CD4-positive, alpha-beta T cell treated with Interleukin-4 for 1 hour (primary cell): ENCODE measurements at regions not wholly inside any gene's neighbourhood (a gene's known extent, or its start where the extent isn't known, plus 50 kb on each side); places are given as distances from the start of the nearest gene placed in this dataset.

Experiments used
- DNase-seq, 2 donors: peaks; one replicate each; pipeline ENCODE4 v3.0.0-alpha.2; 2020 to 2022

DNA sequence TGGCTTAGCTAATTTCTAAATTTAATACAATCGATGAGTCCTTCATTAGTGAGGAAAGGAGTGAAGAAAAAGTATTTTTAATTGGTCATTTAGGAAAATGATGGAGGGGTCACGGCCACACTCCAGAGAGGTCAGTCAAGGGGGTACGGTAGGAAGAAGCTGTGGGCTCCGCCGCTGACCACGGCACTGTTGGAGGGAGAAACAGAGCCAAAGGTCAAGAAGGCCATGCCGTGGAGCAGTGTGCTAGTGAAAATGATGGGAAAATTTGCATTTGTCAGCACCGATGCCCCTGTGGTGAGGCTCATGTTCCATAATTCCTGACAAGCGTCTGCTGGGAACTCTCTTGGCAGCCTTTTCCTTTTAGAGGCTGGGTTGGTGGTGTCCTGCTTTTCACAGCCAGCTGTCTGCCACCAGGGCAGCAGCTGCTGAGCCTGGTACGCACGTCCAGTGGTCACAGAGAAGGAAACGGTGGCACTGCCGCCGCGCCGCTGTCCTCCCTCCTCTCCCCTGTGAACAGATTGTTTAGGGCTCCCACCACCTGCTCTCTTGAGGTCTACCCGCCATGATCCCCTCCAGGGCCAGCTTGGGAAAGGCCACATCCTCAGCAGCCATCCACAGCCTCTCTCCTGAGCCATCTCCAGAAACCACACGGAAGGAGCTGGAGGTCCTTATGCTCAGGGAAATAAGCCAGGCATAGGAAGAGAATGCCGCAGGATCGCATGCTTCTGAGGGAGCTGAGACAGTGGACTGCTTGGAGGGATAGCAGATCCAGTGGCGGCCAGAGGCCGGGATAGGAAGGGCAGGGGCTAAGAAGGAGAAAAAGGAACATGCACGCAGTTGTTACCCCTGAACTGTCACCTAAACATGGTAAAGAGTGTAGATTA lies 263.7 kb upstream of the PPP2R2D start:
- no peak for DNase-seq

DNA sequence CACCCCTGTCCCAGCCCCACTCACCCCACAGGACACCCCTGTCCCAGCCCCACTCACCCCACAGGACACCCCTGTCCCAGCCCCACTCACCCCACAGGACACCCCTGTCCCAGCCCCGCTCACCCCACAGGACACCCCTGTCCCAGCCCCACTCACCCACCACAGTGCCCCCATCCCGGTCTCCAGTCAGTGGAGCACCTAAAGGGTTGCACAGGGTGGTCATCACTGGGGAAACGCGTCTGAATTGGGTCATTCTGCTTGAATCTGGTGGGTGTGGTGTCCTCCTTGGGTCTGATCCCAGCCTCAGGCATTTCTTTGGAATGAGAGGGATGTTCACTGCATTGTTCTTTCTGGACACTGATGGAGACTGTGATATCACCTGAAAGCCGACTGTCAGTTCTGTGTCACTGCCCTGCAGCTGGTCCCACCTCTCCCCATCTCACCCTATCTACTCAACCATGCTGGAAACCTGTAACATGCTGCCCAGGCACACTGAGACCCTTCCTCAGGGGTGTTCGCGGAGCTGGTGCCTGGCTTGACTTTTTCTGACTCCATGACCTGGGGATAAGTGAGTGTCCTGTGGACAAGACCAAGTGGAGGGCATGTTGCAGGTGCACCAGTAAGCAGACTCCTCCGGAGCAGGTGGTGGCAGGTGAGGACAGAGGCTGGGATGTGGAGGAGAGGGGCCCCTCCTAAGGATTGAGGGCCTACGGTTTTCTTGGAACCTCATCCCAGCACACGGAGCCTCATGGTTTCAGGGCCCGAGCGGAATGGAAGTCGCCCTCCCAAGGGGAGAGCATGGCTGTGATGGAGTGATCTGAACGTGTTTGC lies 262.5 kb upstream of the PPP2R2D start:
- peak in 1 of 2 donors; percentile 5 for DNase-seq

DNA sequence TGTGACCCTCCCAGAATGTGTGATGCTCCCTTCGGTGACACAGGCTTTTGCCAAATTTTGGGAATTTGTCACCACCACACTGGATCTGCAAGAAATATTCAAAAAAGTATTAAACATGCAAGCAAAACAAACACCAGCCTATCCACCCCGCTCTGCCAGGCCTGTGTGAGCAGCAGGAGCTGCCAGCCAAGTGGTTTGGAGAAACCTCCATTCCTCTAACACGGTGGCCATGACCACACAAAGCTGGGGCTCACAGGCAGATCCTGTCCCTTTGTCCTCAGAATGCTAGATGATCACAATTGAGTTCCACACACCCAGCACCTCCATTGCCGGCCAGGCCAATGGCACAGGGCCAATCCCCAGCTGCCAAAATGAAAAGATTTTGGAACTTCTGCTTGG lies 261.9 kb upstream of the PPP2R2D start:
- peak in 1 of 2 donors; percentile 5 for DNase-seq

DNA sequence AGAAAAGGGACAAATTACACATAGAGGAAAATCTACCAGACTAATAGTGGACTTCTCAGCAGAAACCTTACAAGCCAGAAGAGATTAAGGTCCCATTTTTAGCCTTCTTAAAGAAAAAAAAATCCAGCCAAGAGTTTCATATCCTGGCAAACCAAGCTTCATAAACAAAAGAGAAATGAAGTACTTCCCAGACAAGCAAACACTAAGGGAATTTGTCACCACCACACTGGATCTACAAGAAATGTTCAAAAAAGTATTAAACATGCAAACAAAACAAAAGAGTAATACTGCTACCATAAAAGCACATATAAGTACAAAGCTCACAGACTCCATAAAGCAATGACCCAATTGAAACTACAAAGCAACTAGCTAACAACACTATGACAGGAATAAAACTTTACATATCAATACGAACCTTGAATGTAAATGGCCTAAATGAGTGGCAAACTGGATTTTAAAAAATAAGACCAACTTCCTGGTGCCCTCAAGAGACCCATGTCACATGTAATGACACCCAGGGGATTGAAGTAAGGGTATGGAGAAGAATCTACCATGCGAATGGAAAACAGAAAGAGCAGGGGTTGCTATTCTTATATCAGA lies 260.7 kb upstream of the PPP2R2D start:
- no peak for DNase-seq

DNA sequence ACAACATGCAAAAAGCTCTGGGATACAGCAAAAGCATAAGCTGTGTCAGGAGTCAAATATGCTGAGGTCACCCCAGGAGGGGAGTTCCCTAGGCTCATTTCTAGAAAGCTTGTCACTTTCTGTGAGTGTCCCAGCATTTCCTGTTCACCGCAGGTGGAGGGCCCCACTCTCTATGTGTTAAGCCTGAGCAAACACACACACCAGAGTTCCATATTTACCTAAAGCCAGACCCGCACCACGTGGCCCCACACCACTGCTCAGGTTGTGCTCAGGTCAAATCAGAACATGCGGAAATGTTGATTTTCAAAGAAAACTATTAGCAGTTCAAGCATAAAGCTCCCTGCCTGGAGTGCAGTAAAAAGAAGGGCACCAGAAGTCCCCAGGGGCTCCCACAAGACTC lies 259.6 kb upstream of the PPP2R2D start:
- DNase-seq, result no peak

DNA sequence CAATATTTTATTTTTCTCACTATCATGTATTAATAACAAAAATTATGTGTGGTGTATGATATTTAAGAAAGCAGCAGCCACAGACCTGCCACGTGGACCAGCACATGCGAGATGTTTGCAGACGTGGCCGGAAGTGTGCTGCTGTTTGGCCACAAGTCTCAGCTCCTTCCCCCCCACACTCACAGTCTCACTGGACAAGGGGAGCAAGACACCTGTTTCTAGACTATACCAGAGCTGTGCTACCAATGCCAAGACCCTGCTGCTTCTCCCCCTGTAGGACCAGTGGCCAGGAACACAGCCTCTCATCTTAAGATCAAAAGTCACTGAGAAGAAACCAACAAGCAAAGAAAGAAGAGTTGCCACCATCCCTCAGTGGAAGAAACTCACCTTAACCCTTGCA lies 258.9 kb upstream of the PPP2R2D start:
- no peak for DNase-seq

DNA sequence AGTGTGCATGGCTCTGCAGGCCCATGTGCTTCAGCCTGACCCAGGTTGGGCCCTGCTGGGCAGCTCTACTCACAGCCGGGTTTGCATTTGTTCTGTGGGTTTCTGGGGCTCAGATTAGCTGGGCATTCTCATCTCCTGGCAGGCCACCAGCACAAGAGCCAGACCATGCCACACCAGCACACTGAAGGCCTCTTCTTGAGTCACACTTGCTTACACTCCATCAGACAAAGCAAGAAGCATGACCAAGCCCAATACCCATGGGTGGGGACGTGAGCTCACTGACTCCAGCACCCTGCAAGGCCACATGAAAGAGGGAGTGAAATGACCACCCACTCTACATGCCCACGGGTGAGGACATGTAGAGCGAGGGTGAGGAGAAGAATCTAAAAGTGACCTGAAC lies 257.8 kb upstream of the PPP2R2D start:
- DNase-seq, result no peak

DNA sequence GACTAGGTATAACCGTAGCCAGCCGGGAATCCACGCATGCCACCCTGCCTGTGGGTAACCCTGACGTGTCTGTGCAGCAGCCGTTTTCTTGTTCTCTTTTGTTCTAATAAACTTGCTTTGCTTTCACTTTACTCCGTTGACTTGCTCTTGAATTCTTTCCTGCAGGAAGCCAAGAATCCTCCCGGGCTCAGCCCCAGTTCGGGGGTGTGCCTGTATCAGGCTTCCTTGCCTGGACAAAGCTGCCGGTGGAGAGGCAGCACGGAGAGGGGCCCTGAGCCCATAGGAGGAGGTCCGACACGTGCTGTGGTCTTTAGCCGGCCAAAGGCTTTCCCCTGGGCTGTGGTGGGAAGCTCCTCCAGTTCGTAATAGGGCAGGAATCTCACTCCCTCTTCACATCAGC lies 256.5 kb upstream of the PPP2R2D start:
- no peak for DNase-seq

DNA sequence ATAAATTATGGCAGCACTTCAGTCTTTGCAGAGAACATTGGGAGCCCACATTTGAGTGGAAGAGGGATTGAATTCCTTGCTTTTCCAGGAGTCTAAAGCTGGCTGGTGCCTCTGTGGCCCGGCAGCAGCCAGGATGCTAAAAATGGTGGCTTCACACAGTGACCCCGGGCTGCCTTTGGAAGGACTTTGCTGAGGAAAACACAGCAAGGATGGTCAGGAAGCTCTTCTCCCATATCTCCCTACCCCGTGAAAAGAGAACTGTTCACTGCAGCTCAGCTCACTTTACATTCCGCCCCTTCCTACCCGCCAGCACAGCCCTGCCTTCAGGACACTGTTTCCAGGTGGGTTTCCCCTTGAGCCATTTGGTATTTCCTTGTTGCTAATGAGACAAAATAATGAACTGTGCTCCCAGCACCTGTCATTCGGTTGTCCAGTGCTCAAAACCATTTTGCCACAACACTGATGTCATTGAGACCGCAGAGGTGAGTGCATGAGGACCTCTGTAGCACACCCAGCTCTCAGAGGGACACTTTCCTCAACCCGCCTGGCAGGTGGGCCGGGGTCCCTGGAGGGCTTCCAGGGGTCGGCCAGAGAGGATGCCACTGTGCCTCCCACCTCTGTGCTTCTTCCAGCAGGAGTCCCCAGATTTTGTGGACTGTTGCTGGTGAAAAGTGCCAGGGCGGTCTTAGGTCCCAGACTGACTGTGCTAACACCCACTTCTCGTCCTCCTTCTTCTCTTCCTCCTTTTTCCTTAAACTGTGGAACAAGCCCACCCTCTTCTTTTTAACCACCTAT lies 255.7 kb upstream of the PPP2R2D start:
- DNase-seq, result no peak

DNA sequence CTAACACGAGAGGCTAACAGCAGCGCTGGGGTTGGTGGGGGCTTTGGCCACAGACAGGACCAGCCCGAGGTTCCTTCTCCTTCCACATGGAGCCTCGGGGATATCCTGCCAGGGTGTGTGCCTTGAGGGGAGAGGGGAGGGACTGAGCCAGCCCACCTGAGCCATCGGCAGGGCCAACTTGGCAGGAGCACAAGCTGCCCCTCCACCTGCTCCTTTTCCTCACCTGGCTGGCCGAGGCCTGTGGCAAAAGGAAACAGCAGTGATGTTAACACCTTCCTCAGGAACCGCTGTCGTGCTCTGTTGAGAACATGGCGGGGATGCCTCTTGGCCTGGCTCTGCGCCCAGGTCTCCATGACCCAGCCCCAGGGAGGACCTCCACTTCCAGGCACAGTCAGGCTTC lies 255.1 kb upstream of the PPP2R2D start:
- DNase-seq, result no peak

DNA sequence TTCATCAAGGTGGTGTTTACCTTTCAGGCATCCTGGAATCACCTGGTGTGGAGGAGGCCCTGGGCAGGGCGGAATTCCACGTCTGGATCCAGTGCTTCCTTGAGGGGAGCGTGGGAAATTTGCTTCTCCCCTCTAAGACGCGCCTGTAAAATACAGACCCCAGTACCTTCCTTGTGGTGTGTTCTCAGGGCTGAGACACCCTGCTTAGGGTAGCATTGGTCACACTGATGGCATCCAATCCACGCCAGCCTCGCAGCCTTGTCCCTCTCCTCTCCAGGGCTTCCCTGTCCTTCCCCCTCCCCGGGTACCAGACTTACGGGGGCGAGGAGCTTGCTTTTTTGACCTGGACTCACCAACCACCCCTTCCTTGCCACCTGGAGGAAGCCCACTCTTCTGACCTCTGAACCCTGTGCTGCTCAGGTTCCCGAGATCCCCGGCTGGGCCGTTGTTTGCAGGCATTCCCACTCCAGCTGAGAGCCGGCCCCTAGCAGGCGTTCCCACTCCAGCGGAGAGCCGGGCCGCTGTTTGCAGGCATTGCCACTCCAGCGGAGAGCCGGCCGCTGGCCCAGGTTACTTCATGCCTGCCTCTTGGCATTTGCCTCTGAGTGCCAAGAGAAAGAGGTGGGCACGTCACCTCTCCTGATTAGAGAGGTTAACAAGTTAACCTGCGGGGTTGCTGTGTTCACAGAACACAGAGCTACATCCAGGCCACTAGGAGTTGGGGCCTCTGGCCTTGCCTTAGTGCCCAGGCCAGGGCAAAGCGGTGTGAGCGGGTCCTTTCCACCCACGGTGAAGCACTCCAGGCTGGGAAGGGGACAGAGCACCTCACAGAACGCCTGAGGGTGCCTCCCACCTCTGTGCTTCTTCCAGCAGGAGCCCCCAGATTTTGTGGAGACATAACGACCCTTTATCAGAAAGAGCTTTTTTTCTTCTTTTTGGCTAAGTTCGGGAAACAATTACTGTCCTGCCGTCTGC lies 254.0 kb upstream of the PPP2R2D start:
- no peak for DNase-seq

DNA sequence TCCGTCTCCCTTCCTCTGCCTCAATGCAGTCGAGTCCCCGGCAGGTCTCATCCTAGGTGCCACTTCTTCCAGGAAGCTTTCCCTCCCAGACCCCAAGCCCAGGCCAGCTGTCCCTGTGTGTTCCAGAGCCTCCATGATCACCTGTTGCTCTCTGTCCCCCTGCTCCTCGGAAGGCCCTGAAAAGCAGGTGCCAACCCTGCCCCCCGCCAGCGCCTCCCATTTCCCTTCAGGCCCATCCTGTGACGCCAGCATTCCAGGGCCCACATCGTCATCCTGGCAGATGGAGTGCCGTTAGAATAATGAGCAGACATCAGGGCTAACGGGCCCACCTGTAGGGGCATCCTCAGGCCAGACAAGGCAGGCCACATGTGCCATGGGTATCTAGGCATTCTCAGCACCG lies 253.0 kb upstream of the PPP2R2D start:
- DNase-seq, result no peak

DNA sequence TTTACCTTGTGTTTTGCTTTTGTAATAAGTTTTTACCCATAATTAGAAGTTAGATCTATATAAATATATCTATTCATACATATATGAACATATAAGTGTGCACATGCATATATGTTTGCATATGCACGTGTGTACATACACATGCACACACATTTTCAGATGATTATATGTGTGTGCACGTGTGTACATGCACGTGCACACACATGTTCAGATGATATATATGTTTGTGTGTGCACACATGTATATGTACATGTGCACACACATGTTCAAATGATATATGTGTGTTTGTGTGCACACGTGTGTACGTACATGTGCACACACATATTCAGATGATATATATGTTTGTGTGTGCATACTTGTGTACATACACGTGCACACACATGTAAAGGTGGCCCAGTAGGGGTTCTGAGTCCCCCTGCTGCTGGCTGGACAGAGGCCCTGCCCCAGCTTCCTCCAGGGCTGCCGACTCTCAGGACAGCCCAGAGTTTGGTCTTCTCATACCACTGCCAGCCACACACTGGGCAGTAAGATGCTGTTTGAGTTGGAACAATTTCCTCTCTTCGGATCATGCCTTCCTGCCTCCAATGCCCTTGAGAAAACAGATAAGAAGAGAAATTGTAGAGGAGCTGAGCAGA lies 252.3 kb upstream of the PPP2R2D start:
- DNase-seq, result no peak

DNA sequence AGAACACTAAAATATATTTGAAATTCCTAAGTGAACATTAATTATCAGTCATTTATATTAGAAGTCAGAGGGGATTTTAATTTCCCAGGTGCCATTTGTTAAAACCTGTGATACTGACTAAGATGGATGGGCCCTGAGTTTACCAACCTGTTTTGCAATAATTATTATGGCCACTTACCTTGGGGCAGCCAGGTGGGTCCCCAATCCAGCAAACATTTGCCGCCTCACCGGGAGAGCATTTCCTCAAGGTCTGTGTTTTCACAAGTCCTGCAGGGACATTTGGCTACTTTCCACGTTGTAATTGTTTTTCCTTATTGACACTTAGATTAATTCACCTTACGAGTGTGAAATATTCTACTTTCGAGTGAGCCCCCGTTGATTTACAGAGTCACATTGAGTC lies 251.2 kb upstream of the PPP2R2D start:
- DNase-seq, result no peak

DNA sequence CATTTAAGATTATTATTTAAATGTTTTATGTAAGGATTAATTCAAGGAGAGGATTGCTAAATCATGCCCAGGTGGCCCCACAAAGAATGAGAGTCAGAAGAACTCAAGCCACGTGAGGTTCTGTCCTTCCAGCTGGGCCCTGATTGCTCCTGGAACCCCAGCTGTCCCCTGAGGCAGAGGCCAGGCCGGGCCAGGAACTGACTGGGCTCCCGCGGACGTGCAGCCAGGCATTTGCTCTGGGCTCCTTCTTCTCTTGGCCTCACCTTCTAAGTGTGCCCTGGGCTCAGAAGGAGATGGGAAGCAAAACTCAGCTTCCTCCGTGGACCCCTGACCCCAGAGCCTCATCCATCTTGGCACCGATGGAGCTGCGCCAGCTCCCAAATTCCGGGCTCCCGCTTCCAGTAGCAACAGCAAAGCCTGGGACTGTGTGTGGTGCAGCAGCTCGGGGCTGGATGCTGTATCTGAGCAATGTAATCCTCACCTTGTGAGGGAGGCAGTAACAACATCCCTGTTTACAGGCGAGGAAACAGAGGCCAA lies 250.6 kb upstream of the PPP2R2D start:
- no peak for DNase-seq

DNA sequence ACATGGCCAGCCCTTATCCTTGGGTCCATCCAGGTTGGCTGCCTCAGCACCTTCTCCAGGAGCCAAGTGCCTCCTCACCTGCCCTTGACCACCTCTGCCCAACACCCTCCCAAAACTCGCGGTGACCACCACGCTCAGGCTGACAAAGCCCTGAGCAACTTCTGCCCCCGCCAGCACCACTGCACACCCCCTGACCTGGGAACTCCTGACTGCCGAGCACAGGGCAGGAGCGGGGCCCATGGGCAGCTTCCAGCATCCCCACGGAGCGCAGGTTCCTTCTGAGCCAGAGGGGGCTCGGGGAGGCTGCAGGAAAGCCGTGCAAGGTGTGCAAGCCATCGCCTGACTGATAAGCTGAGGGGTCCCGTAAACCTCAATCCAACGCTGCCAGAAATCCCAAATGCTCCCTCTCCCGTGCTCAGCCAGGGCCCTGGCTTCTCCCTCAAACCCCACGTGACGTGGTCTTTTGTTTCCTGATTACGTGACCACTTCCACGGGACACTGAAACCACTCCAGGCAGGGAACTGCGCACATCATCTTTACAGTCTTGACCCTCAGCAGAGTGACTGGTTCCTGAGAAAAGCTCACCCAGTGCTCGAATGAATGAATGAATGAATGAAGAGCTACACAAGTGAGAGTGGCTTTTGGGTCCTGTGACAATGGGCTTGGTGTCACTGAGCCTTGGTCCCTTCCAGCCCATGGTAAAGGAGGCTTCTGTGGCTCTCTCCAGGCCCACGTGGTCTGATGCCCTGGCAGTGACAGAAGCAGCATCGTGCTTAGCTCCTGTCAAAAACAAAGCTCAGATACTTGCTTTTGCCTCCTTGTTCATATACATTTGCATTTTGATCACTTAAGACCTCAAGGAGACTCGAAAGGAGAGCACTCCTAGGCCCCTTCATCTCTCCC lies 249.8 kb upstream of the PPP2R2D start:
- DNase-seq, result no peak

DNA sequence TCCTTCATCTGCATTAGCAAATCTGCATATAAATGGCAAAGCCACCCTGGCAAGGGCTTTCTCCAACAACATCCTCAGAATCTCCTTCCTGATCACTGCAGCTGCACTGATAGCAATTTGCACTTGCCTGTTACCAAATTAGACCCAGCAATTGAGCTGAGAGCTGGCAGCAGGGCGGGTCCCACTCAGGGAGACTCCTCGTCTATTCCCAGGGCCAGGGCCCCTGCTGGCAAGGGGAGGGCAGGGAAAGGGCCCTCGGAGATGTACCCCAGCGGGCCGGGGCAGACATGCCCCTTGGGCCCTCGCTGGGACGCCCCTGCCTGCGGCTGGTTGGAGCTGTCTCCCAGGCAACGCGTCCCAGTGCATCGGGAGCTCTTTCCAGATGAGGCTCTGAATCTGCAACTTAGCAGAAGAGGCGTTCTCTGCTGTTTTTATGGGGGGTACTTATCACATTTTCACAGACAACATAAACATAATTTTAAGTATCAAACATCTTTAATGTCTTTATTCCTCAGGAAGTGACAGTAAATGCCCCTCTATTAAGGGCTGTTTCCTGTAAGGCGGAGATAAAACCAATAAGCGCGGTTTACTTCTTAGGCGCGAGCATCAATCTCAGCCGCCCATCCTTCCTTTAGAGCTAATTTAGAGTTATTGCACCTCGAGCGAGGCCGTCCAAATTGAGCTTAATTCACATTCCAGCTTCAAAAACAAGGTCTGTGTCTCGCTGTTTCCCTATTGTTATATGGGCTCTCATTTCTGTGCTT lies 249.0 kb upstream of the PPP2R2D start:
- no peak for DNase-seq

DNA sequence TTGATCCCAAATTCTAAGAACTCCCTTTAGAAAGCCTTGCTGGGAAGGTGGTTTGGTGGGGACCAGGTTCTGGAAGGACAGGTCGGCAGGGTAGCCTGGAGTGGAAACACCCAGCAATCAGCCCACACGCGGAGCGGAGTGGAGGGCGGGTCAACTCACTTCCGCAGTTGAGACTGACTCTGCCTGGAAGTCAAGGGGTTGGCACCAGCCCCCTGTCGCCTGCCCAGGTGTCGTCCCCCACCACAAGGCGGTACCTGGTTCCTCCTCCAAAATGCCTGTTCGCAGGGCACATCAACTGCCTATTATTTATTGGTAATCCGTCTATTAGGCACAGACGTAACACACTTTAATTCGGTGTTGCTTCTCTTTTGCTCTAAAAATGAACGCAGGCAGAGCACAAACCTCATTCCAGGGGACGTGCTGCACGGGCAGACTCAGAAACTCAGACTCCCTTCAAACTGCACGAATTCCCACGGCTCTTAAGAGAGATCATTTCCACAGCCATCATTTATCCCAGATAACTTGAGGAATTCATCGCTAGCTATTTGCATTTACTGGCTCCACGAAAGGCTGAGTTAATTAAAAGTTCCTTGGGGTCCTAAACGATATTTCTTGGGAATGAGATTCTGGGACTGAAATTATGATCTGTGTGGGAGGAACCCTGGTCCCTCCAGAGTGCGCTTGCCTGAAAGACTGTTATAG lies 248.2 kb upstream of the PPP2R2D start:
- DNase-seq, result no peak
